Rectal smooth muscle tissue (tissue), 1 donor: ENCODE measurements at regions not wholly inside any gene's neighbourhood (a gene's known extent, or its start where the extent isn't known, plus 50 kb on each side); places are given as distances from the start of the nearest gene placed in this dataset.

Experiments
- H3K27ac ChIP-seq: one replicate; pipeline ENCODE4 v1.7.0; 2013; ENCODE audit warnings: low read depth, low read length, inconsistent platforms
- H3K27me3 ChIP-seq: one replicate; pipeline ENCODE4 v1.7.0; 2013; ENCODE audit warnings: low read length; ENCODE audit not compliant: control insufficient read depth, insufficient read depth
- H3K36me3 ChIP-seq: one replicate; pipeline ENCODE4 v1.7.0; 2013; ENCODE audit warnings: low read length; ENCODE audit not compliant: control insufficient read depth, insufficient read depth
- H3K4me1 ChIP-seq: one replicate; pipeline ENCODE4 v1.7.0; 2013; ENCODE audit warnings: low read length; ENCODE audit not compliant: control insufficient read depth, insufficient read depth
- H3K4me3 ChIP-seq: one replicate; pipeline ENCODE4 v1.7.0; 2013; ENCODE audit warnings: low read length
- H3K9ac ChIP-seq: one replicate; pipeline ENCODE4 v1.7.0; 2013; ENCODE audit warnings: low read length

DNA sequence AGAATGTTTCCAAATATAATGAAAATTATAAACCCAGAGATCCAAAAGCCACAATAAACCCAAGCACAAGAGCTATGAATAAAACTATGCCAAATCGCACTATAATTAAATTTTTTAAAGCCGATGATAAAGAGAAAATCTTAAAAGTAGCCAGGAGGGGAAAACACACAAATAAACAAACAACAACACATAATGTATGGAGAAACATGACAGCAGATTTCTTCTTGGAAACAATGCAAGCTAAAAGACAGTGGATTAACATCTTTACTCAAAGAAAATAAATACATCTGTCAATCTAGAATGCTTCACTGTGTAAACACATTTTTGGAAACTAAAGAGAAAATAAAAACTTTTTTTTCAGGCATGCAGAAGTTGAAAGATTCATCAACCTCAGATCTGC, 53.0 kb upstream of the SMOX start:
- Histone ChIP-seq H3K36me3 (no peaks in the 10 kb centered on the region), H3K27me3 (no peaks in the 10 kb centered on the region), H3K27ac (no peak overlapping the region), H3K9ac (no peak overlapping the region), H3K4me3 (no peak overlapping the region), H3K4me1 (no peaks in the 10 kb centered on the region)

DNA sequence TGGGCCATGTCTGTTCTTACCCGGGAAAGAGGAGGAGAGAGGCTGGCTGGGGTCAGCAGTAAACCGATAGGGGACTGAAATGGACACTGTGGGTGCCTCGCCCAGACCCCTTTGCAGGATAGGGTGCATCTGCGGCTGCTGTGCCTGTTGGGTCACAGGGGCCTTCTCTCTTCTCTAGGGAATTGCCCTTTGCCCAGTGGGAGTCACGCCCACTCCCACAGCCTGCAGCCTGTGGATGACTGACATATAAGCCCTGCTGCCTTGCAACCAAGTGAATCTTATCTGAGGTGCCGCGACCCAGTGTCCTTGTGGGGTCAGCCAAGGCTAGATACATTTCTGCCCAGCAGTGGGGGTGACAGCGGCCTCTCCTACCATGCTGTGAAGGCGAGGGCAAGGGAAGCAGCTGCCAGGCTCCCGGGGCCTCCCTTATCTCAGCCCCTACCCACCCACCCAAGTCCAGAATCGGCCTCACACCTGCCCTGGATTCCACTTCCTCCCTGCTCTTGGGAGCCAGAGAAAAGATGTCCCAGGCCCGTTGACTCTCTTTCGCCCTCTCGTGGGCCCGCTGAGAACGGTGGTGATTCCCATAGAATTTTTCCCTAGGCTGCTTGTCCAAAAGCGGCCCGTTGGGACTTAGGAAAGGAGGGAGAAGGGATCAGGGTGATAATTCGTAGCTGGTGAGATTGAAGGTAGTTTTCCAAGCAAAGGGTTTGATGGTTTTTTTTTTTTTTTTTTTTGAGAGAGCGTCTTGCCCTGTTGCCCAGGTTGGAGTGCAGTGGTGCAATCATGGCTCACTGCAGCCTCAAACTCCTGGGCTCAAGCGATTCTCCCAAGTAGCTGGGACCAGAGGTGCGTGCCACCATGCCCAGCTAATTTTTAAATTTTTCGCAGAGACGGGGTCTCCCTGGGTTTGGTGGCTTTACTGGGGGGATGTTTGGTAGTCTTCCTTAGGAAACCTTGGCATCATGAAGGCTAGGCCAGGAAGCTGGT, 56.8 kb upstream of the SMOX start:
- H3K9ac ChIP-seq: no peak overlapping the region
- H3K4me3 ChIP-seq: no peak overlapping the region
- H3K36me3 ChIP-seq: no peaks in the 10 kb centered on the region
- H3K4me1 ChIP-seq: no peaks in the 10 kb centered on the region
- no peak overlapping the region for H3K27ac ChIP-seq
- H3K27me3 ChIP-seq: no peaks in the 10 kb centered on the region

DNA sequence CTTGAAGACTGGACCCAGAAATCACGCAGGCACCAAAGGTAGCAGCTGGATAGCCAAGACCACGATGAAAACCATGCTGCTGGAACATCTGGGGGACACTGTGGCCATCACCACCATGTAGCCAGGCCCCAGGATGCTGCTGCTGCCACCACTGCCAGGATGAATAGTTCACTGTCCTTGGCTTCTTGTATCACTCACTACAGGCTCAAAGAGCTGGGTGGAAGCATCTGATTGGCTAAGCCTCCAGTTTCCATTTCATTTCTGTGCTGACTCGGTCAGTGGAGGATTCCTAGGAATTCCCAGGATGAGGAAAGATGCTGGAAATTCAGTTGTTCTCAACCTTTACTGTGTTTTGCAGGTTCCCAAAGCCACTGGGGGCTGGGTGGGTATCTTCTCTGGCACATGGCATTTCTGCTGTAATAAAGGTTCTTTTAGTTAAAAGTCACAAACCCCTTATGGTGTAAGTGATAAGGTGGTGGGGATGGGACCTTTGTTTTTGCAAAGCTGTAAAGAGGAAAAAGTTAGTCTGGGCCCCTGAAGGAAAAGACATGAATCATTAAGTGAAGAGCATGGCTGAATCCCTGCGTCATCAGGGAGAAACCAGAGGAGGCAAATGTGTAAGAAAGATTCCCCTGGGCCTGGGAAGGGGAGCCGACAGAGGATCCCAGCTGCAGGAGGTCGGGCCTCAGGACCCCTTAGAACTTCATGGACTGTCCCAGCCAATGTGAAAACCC, 57.7 kb upstream of the SMOX start:
- H3K4me3 ChIP-seq: no peak overlapping the region
- no peak overlapping the region for H3K27ac ChIP-seq
- no peaks in the 10 kb centered on the region for H3K27me3 ChIP-seq
- H3K36me3 ChIP-seq: no peaks in the 10 kb centered on the region
- H3K9ac ChIP-seq: no peak overlapping the region
- no peaks in the 10 kb centered on the region for H3K4me1 ChIP-seq

DNA sequence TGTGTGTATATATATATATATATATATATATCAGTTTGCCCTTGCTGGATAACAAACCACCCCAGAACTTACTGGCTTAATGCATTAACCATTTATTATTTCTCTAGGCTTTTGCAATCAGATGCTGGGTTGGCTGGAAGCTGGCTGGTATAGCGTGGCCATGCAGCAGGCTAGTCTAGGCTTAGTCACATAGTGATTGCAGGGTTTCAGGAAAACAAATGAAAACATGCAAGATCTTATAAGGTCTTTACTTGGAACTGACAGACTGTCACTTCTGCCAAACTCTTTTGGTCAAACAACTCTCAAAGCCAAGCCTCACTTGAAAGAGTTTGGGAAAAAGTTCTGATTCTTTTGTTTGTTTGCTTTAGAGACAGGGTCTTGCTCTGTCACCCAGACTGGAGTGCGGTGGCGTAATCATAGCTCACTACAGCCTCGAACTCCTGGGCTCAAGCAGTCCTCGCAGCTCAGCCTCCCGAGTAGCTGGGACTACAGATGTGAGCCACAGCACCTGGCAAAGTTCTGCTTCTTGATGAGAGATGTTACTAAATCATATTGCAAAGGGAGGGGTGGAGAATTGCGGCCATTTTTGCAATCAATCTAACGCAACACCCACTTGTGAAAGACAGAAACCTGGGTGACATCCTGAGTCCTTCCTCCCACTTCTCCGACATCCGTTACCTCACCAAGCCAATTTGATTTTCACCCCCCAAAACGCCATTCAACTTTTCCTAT, 58.7 kb upstream of the SMOX start:
- no peak overlapping the region for H3K4me3 ChIP-seq
- H3K4me1 ChIP-seq: no peaks in the 10 kb centered on the region
- no peaks in the 10 kb centered on the region for H3K36me3 ChIP-seq
- H3K9ac ChIP-seq: no peak overlapping the region
- H3K27ac ChIP-seq: no peak overlapping the region
- H3K27me3 ChIP-seq: no peaks in the 10 kb centered on the region

DNA sequence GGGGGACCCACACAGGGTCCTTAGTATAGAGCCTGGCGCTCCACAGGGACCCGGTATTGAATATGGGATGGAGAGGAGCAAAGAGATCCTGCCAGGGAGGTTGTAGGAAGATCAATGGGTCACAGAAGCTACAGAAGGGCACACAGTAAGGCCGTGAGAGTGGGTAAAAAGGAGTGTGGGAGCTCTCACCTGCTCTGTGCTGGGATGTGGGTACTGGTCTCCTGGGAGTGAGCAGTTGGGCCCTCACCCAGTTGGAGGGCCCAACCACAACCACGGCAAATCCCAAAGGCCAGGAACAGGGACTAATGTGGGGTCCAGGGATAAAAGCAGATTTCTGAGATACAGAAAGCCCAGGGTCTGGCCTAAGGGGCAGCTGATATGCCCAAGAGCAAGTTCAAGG, 59.9 kb upstream of the SMOX start:
- H3K27ac ChIP-seq: no peak overlapping the region
- H3K27me3 ChIP-seq: no peaks in the 10 kb centered on the region
- H3K36me3 ChIP-seq: no peaks in the 10 kb centered on the region
- no peak overlapping the region for H3K9ac ChIP-seq
- no peaks in the 10 kb centered on the region for H3K4me1 ChIP-seq
- no peak overlapping the region for H3K4me3 ChIP-seq

DNA sequence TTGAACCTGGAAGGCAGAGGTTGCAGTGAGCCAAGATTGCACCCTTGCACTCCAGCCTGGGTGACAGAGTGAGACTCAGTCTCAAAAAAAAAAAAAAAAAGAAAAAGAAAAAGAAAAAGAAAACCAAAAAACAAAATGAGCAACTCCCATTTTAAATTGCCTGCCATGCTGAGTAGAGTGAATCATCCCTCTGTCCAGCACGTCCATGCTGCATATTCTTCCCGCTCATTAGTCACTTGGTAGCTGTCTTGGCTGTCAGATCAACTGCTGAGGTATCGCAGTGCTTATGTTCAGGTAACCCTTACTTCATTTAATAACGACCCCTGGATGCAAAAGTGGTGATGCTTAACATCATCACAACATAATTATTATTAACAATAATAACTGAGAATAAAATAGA, 60.7 kb upstream of the SMOX start:
- no peaks in the 10 kb centered on the region for H3K27me3 ChIP-seq

DNA sequence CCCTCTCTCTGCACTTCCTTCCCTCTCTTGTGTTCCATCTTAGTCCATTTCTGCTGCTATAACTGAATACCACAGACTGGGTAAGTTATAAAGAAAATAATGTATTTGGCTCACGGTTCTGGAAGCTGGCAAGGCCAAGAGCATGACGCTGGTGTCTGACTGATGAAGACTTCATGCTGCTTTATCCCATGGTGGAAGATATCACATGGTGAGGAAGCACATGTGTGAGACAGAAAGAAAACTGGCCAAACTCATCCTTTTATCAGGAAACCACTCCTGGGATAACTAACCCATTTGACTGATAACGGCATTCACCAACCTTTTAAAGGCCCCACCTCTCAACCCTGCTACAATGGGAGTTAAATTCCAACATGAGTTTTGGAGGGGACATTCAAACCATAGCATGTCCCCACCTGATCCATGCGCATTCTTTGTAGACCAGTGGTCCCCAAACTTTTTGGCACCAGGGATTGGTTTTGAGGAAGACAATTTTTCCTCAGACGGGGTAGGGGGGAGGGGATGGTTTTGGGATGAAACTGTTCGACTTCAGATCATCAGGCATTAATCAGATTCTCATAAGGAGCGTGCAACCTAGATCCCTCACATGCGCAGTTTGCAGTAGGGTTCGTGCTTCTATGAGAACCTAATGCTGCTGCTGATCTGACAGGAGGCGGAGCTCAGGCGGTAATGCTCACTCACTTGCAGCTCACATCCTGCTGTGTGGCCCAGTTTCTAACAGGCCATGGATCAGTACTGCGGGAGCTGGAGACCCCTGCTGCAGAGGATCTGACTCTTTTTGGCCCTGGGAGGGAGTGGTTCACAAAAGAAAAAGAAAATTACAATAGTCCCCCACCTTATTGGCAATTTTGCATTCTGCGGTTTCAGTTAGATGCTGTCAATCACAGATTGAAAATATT, 61.6 kb upstream of the SMOX start:
- Histone ChIP-seq H3K4me3 (no peak overlapping the region), H3K4me1 (peaks cover 2% of the 10 kb centered on the region), H3K36me3 (no peaks in the 10 kb centered on the region)

More for the DNA sequence above, 60.7 kb upstream of the SMOX start:
- no peaks in the 10 kb centered on the region for H3K4me1 ChIP-seq
- no peak overlapping the region for H3K27ac ChIP-seq
- H3K4me3 ChIP-seq: no peak overlapping the region
- H3K36me3 ChIP-seq: no peaks in the 10 kb centered on the region
- no peak overlapping the region for H3K9ac ChIP-seq

DNA sequence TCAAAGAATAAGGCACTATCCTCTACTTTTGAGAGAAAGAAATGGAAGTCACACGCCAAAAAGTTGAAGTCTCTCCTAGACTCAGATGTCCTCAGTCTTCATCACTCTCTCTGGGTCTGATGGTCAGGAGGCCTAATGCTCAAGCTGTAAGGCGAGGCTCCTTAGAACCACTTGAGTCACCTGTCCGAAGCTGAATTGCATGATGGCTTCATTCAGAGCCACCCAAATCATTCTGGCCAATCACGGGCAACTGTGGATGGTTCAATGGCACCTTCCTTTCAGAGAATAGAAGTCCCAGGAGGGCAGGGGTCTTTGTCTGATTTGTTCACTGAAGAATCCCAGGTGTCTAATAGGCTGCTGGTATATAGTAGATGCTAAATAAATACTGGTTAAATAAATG, 63.9 kb upstream of the SMOX start:
- Histone ChIP-seq H3K9ac (no peak overlapping the region), H3K4me3 (no peak overlapping the region), H3K27me3 (no peaks in the 10 kb centered on the region), H3K4me1 (peaks cover 2% of the 10 kb centered on the region), H3K36me3 (no peaks in the 10 kb centered on the region), H3K27ac (no peak overlapping the region)

More for the DNA sequence above, 61.6 kb upstream of the SMOX start:
- no peak overlapping the region for H3K27ac ChIP-seq
- no peak overlapping the region for H3K9ac ChIP-seq
- no peaks in the 10 kb centered on the region for H3K27me3 ChIP-seq

DNA sequence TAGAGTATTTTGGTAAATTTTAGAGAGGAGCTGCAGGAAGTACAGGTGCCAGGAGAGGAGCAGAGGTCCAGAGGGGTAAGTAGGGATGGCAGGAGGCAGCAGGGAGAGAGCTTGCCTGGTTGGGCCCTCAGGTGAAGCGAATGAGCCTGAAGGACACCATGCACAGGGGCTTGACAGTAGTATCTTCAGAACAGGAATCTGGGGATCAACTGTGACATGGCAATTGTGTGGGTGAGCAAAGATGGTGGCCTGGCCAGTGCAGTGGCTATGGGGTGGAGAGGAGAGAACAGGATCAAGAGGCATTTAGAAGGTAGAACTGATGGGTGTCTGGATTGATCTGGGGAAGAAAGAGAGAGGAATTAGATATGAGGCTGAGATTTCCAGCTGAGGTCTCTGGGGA, 64.5 kb upstream of the SMOX start:
- Histone ChIP-seq H3K4me3 (no peak overlapping the region), H3K27ac (no peak overlapping the region), H3K36me3 (no peaks in the 10 kb centered on the region), H3K4me1 (peaks cover 2% of the 10 kb centered on the region), H3K27me3 (no peaks in the 10 kb centered on the region), H3K9ac (no peak overlapping the region)

DNA sequence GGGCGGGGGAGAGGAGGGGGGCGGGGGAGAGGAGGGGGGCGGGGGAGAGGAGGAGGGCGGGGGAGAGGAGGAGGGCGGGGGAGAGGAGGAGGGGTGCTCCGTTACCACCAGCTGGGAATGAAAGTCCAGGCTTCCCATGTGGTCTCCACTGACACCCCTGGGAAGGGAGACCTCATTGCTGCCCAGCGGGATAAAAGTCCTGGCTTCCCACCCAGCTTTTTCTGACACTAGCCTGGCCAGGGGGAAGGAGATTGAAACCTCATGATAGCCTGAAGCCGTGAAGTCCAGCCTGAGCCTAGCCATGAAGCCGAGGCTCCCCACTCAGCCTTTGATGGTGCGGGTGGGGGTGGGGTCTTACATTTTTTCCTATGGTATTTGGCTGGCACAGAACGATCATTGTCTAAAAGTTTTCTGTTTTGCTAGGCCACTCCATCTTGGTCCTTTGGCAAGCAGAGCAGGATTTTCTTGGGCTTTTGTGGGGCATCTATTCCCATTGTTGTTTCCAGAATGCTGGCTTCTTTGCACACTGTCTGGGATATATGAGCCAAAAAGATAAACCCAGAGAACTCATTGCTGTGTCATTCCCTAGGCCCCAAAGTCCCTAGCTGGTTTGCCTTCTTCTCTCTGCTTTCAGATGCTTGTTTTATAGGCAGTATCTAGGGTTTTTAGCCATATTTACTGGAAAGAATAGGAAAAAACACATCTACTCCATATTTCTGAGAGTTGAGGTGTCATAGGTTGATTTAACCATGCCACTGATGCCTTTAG, 65.3 kb upstream of the SMOX start:
- no peak overlapping the region for H3K27ac ChIP-seq
- H3K9ac ChIP-seq: no peak overlapping the region
- H3K36me3 ChIP-seq: no peaks in the 10 kb centered on the region
- H3K4me1 ChIP-seq: peaks cover 2% of the 10 kb centered on the region
- H3K27me3 ChIP-seq: no peaks in the 10 kb centered on the region
- H3K4me3 ChIP-seq: no peak overlapping the region

DNA sequence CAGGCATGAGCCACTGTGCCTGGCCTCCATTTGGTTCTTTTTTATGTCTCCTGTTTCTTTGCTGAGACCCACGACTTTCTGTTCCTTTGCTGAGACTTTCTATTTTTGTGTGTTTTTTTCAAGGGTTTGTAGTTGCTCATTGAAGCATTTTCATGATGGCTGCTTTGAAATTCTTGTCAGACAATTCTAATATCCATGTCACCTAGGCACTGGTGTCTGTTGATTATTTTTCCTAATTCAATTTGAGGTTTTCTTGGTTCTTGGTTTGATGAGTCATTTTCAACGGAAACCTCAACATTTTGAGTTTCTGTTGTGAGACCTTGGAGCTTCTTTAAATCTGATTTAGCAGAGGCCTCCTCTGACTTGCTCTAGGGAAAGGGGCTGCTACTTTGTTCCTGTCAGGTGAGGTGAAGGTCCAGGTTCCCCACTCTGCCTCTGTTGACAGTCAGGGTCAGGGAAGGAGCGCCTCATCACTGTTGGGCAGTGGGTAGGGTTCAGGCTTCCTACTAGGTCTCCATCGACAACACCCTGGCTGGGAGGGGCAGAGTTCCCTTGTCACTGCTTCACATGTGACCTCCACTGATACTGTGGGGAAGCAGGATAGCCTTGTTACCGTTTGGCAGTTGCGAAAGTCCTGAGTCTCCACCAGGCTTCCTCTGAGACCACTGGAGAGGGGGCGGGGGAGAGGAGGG, 66.1 kb upstream of the SMOX start:
- Histone ChIP-seq H3K27ac (no peak overlapping the region), H3K4me3 (no peak overlapping the region), H3K27me3 (no peaks in the 10 kb centered on the region), H3K9ac (no peak overlapping the region), H3K4me1 (peaks cover 2% of the 10 kb centered on the region), H3K36me3 (no peaks in the 10 kb centered on the region)
